ENCODE measurements at regions not wholly inside any gene's neighbourhood (a gene's known extent, or its start where the extent isn't known, plus 50 kb on each side); places are given as distances from the start of the nearest gene placed in this dataset.

- no peak for TF ChIP-seq EP300 (IDR thresholded peaks at IDR 0.05)
- no peak for TF ChIP-seq POLR2A (IDR thresholded peaks at IDR 0.05)
- TF ChIP-seq POLR2AphosphoS5 (IDR thresholded peaks at IDR 0.05), result peak in 2 of 3 donors; percentile 38 to 86
These were observed 599.4 kb downstream of the LTN1 start for GRCh38 chr21:28393279-28393678.
